ENCODE measurements at regions not wholly inside any gene's neighbourhood (a gene's known extent, or its start where the extent isn't known, plus 50 kb on each side); places are given as distances from the start of the nearest gene placed in this dataset.

DNA sequence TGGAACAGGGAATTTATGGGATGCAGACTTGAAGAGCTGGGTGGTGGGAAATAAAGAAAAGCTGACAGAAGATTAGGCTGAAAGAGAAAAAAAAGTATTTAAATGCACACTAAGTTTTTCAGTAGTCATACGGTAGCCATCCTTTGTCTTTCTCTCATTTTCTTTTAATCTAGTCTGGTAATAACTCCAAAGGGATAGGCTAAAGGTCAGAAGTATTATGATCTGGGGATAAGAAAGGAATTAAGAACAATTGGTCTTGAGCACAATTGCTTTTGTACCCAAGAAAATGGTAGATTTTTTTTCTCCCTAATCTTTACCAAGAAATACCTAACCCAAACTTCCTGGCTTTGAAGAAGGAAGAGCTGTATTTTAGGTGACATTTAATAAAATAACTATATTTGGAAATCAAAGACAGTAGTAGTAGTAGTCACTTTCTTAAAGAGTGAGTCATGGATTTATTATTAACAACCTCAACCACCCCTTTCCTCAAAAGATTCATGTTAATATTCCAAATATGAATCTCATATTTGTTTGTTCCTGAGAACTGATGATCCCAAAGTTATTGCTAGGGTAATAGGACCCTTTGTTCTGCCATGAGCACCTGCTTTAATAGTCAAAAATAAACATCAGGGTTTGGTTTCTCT lies 120.2 kb upstream of the ODAD2 start:
- Histone ChIP-seq H3K9me3 (no peaks in the 10 kb centered on the region), H3K27ac (no peak overlapping the region), H3K27me3 (no peaks in the 10 kb centered on the region), H3K4me3 (no peak overlapping the region), H3K36me3 (no peaks in the 10 kb centered on the region), H3K4me1 (no peaks in the 10 kb centered on the region)
- no peak for ATAC-seq
- TF ChIP-seq, protein P1, sequence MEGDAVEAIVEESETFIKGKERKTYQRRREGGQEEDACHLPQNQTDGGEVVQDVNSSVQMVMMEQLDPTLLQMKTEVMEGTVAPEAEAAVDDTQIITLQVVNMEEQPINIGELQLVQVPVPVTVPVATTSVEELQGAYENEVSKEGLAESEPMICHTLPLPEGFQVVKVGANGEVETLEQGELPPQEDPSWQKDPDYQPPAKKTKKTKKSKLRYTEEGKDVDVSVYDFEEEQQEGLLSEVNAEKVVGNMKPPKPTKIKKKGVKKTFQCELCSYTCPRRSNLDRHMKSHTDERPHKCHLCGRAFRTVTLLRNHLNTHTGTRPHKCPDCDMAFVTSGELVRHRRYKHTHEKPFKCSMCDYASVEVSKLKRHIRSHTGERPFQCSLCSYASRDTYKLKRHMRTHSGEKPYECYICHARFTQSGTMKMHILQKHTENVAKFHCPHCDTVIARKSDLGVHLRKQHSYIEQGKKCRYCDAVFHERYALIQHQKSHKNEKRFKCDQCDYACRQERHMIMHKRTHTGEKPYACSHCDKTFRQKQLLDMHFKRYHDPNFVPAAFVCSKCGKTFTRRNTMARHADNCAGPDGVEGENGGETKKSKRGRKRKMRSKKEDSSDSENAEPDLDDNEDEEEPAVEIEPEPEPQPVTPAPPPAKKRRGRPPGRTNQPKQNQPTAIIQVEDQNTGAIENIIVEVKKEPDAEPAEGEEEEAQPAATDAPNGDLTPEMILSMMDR (IDR thresholded peaks at IDR 0.05): no peak
- intact Hi-C loops (cut with DNase I): no loop called here
- no peak for DNase-seq

DNA sequence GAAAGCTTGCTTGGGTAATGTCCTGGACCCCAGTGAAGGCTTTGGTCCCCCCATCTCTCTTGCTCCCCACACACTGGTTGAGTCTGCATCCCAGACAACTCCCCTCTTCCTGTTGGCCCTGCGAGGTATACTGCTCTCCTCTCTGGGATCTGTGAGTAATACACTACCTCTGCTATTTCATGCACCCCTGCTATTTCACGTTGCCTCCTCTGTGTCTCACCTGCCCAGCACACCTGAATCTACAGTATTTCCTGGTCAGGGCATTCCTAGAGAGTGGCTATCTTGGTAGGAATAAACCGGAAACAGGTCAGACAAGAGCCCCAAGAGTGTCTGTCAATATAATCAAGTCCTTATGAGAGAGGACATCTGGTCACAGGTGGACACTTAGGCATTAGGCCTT lies 114.3 kb upstream of the ODAD2 start:
- H3K27ac ChIP-seq: no peak overlapping the region
- TF ChIP-seq, protein P1 (IDR thresholded peaks at IDR 0.05): no peak
- no peak for DNase-seq
- no peak overlapping the region for H3K4me3 ChIP-seq
- intact Hi-C loops (cut with DNase I): no loop called here
- H3K9me3 ChIP-seq: no peaks in the 10 kb centered on the region
- no peaks in the 10 kb centered on the region for H3K36me3 ChIP-seq
- H3K4me1 ChIP-seq: no peaks in the 10 kb centered on the region
- peak; percentile 67 for ATAC-seq
- no peaks in the 10 kb centered on the region for H3K27me3 ChIP-seq

DNA sequence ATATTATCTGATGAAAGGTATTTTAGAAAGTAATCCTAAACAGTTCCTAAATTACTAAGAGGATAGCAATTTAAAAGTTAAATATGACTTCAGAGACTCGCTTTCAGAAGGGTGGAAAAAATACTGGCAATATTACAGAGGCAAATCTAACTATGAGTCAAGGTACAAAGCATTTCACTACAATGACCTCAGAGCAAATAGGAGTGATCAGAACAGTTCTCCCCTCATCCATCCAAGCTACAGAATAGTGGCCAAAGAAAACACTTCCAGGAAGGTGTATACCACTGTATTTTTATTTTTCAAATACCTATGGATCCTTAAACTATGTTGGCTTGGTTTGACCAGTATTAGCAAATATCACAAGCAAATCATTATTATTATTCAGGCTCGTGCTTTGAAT lies 112.8 kb upstream of the ODAD2 start:
- H3K27me3 ChIP-seq: no peaks in the 10 kb centered on the region
- H3K4me3 ChIP-seq: no peak overlapping the region
- no peaks in the 10 kb centered on the region for H3K36me3 ChIP-seq
- H3K4me1 ChIP-seq: no peaks in the 10 kb centered on the region
- H3K9me3 ChIP-seq: no peaks in the 10 kb centered on the region
- intact Hi-C loops (cut with DNase I): no loop called here
- ATAC-seq (no peak), DNase-seq (no peak)
- no peak overlapping the region for H3K27ac ChIP-seq
- TF ChIP-seq, protein P1 (IDR thresholded peaks at IDR 0.05): no peak

DNA sequence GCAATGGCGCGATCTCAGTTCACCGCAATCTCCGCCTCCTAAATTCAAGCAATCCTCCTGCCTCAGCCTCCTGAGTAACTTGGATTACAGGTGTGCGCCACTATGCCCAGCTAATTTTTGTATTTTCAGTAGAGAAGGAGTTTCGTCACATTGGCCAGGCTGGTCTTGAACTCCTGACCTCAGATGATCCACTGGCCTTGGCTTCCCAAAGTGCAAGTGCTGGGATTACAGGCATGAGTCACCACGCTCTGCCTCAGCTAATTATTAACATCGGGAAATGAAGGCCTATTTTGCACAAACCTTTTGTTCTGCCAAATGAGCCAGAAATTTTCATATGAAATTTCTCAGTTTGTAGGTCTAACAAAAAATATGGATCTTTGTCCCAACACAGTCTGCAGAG lies 106.7 kb upstream of the ODAD2 start:
- no peaks in the 10 kb centered on the region for H3K4me1 ChIP-seq
- ATAC-seq: no peak
- no peaks in the 10 kb centered on the region for H3K9me3 ChIP-seq
- H3K4me3 ChIP-seq: no peak overlapping the region
- intact Hi-C loops (cut with DNase I): no loop called here
- no peaks in the 10 kb centered on the region for H3K36me3 ChIP-seq
- H3K27ac ChIP-seq: no peak overlapping the region
- TF ChIP-seq, protein P1 (IDR thresholded peaks at IDR 0.05): no peak
- H3K27me3 ChIP-seq: no peaks in the 10 kb centered on the region
- no peak for DNase-seq

DNA sequence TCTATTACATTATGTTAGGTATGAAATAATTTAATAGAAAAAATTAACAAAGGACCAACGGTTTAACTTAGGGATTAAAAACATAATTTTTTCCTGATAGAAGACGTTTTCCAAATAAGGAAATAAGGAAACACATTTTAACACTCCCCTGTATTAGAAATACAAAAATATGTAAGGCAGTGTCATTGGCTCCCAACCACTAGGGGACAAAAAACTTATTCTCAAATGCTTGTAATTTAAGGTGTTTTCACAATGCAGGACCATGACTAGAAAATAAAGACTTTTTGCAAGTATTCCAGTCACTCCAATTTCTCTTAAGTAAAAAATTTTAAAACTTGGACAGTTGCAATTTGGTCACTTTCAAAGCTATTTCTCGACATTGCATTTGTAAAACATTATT lies 98.8 kb upstream of the ODAD2 start:
- H3K4me1 ChIP-seq: no peaks in the 10 kb centered on the region
- DNase-seq (no peak), ATAC-seq (no peak)
- intact Hi-C loops (cut with DNase I): no loop called here
- H3K4me3 ChIP-seq: no peak overlapping the region
- no peaks in the 10 kb centered on the region for H3K9me3 ChIP-seq
- no peak overlapping the region for H3K27ac ChIP-seq
- no peaks in the 10 kb centered on the region for H3K36me3 ChIP-seq
- no peaks in the 10 kb centered on the region for H3K27me3 ChIP-seq
- TF ChIP-seq, protein P1 (IDR thresholded peaks at IDR 0.05): no peak

All from upper lobe of right lung (tissue), 1 donor.